Uterus (tissue), 2 donors: ENCODE measurements at regions not wholly inside any gene's neighbourhood (a gene's known extent, or its start where the extent isn't known, plus 50 kb on each side); places are given as distances from the start of the nearest gene placed in this dataset.

Source experiments
- POLR2A ChIP-seq, 2 donors: fragments of 450-650 bp; IDR thresholded peaks; one replicate each; pipeline ENCODE4 v1.6.1; 2016; ENCODE audit warnings: antibody characterized with exemption in 2 of 2, mild to moderate bottlenecking in 1 of 2, moderate library complexity in 1 of 2
- TF ChIP-seq, protein P1 (sequence below), 4 experiments: fragments of 200-600 bp in 2 of 4; fragments of 450-650 bp in 2 of 4; sonication (generic) in 2 of 4; IDR thresholded peaks; one replicate each; pipeline ENCODE4 v1.5.1; 2016 to 2019; ENCODE audit warnings: antibody characterized with exemption in 4 of 4, mild to moderate bottlenecking in 2 of 4, moderate library complexity in 1 of 4

DNA sequence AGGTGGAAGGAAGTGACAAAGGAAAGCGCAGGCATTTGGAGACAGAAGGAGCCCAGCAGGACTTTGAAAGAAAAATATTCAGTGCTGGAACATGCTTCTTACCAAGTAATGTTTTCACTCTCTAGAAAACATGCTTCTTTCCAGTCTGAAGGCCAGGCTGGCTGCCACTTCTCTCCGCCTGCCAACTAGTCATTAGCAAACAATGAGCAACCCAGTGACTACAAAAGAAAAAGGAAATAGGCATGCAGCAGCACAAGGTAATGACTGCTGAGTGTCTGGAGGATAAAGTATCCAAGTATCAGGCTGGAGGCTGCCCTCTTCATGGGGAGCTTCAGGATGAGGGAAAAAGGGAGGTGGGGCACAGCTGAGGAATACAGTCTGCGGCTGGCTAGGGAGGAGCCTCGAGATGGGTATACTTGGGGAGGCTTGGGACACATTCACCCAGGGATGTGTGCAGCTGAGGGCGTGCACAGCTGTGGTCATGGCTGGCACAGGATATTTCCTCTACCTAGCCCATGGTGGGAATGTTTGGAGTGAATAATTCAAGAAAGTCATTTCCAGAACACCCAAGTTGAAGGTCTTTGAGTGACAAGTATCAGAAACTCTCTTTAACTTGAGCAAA, 161.5 kb upstream of the KIF2A start:
- TF ChIP-seq, protein P1, sequence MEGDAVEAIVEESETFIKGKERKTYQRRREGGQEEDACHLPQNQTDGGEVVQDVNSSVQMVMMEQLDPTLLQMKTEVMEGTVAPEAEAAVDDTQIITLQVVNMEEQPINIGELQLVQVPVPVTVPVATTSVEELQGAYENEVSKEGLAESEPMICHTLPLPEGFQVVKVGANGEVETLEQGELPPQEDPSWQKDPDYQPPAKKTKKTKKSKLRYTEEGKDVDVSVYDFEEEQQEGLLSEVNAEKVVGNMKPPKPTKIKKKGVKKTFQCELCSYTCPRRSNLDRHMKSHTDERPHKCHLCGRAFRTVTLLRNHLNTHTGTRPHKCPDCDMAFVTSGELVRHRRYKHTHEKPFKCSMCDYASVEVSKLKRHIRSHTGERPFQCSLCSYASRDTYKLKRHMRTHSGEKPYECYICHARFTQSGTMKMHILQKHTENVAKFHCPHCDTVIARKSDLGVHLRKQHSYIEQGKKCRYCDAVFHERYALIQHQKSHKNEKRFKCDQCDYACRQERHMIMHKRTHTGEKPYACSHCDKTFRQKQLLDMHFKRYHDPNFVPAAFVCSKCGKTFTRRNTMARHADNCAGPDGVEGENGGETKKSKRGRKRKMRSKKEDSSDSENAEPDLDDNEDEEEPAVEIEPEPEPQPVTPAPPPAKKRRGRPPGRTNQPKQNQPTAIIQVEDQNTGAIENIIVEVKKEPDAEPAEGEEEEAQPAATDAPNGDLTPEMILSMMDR (IDR thresholded peaks at IDR 0.05) = no peak
- TF ChIP-seq POLR2A (IDR thresholded peaks at IDR 0.05) = no peak
